HepG2 (cell line): ENCODE measurements at regions not wholly inside any gene's neighbourhood (a gene's known extent, or its start where the extent isn't known, plus 50 kb on each side); places are given as distances from the start of the nearest gene placed in this dataset.
A peak's percentile ranks its signal among the peaks of the same experiment; 100 is the strongest.

ENCODE experiments used
- ATAC-seq: fragments of 200-7000 bp; cut with Tn5 transposase; 3 replicates; pipeline ENCODE4 v1.9.1; 2020; ENCODE audit warnings: mild to moderate bottlenecking, moderate library complexity
- BruUV-seq: library from RNA; stranded (reverse); fragments of 400-500 nt; replicated peaks from 2 replicates; lab custom pipeline; 2021; lab: Mats Ljungman, UMichigan
- CTCF ChIA-PET: fragments of 300-600 bp; formaldehyde crosslinking; extraction: SDS; loops from one replicate; lab custom pipeline; 2021; ENCODE audit warnings: low total read pairs, inconsistent platforms, low intra/inter-chr PET ratio; lab: Yijun Ruan, JAX
- POLR2A ChIA-PET: fragments of 350-600 bp; sonication (Branson Sonifier 250); formaldehyde crosslinking; loops from one replicate; lab custom pipeline; 2020; ENCODE audit warnings: antibody characterized with exemption, inconsistent platforms; lab: Yijun Ruan, JAX
- DNase-seq: peaks from one replicate; pipeline ENCODE4 v3.0.0-alpha.2; 2015; ENCODE audit warnings: low spot score
- FAIRE-seq: peaks from 3 replicates; lab custom pipeline; 2011; peaks lifted over from hg19 to GRCh38; lab: Jason Lieb, UNC
- H2AFZ ChIP-seq: one replicate; pipeline ENCODE4 v1.6.1; 2011; ENCODE audit warnings: low read length, inconsistent platforms
- H3K27ac ChIP-seq: fragments of 300-600 bp; 3 replicates; pipeline ENCODE4 v1.8.0; 2011; ENCODE audit warnings: mixed run types, mild to moderate bottlenecking, mixed read lengths, low read length, inconsistent platforms; ENCODE audit not compliant: insufficient read depth; ENCODE audit errors: extremely low read length
- H3K27me3 ChIP-seq, 2 experiments: fragments of 200-600 bp in 1 of 2; 2 replicates in 1 of 2; 3 replicates in 1 of 2; pipeline versions ENCODE4 v1.6.0 to v1.8.0; 2011; ENCODE audit warnings: low read length in 2 of 2, mild to moderate bottlenecking in 2 of 2, moderate library complexity in 2 of 2, inconsistent platforms in 1 of 2; ENCODE audit not compliant: insufficient read depth in 2 of 2, control insufficient read depth in 1 of 2
- H3K36me3 ChIP-seq, 2 experiments: fragments of 200-600 bp in 1 of 2; replicated peaks in 1 of 2; 2 replicates in 1 of 2; 3 replicates in 1 of 2; pipeline versions ENCODE4 v1.5.1 to v1.8.0; 2011; ENCODE audit warnings: low read length in 2 of 2, inconsistent platforms in 1 of 2; ENCODE audit not compliant: insufficient read depth in 2 of 2, control insufficient read depth in 1 of 2
- H3K4me1 ChIP-seq: 2 replicates; pipeline ENCODE4 v1.5.1; 2012; ENCODE audit warnings: low read length, inconsistent platforms; ENCODE audit not compliant: insufficient read depth
- H3K4me2 ChIP-seq: 2 replicates; pipeline ENCODE4 v1.6.0; 2011; ENCODE audit warnings: low read depth, low read length, inconsistent platforms
- H3K4me3 ChIP-seq, 3 experiments: fragments of 200-600 bp in 1 of 3; sonication (generic), shearing (Covaris generic) in 1 of 3; replicated peaks in 1 of 3; 2 replicates each; pipeline ENCODE4 v1.5.1; 2011 to 2016; ENCODE audit warnings: low read length in 3 of 3, inconsistent platforms in 2 of 3, low read depth in 2 of 3, mild to moderate bottlenecking in 2 of 3, control low read depth in 1 of 3, mixed read lengths in 1 of 3; ENCODE audit not compliant: insufficient read depth in 1 of 3
- H3K79me2 ChIP-seq: one replicate; pipeline ENCODE4 v1.6.1; 2011; ENCODE audit warnings: low read length, inconsistent platforms; ENCODE audit not compliant: insufficient read depth
- H3K9ac ChIP-seq: 2 replicates; pipeline ENCODE4 v1.6.0; 2011; ENCODE audit warnings: mild to moderate bottlenecking, low read depth, low read length, inconsistent platforms; ENCODE audit not compliant: insufficient read depth
- H3K9me3 ChIP-seq: 2 replicates; pipeline ENCODE4 v1.5.1; 2012; ENCODE audit warnings: mild to moderate bottlenecking, low read length
- H4K20me1 ChIP-seq: 2 replicates; pipeline ENCODE4 v1.6.0; 2011; ENCODE audit warnings: inconsistent platforms, mild to moderate bottlenecking, low read length, moderate library complexity; ENCODE audit not compliant: insufficient read depth
- DNMT3B ChIP-seq: conservative IDR thresholded peaks from 2 replicates; pipeline ENCODE4 v1.6.1; 2016; ENCODE audit warnings: missing biosample characterization, control low read depth
- FOSL2 ChIP-seq: sonication (generic); formaldehyde crosslinking; IDR thresholded peaks from 2 replicates; pipeline ENCODE4 v1.4.0; 2020; ENCODE audit warnings: missing genetic modification reagents
- NBN ChIP-seq: fragments of 450-650 bp; conservative IDR thresholded peaks from 2 replicates; pipeline ENCODE4 v1.6.1; 2017
- SOX5 ChIP-seq: IDR thresholded peaks from 2 replicates; pipeline ENCODE4 v1.6.1; 2016; ENCODE audit warnings: borderline replicate concordance
- TCF7 ChIP-seq: sonication (generic); IDR thresholded peaks from 2 replicates; pipeline ENCODE4 v1.6.1; 2016; ENCODE audit warnings: antibody characterized with exemption, low read depth
- ZFYVE20 ChIP-seq: sonication (generic); formaldehyde crosslinking; IDR thresholded peaks from 2 replicates; pipeline ENCODE4 v1.8.0; 2023; ENCODE audit warnings: low read depth, mild to moderate bottlenecking, moderate library complexity, missing genetic modification reagents, borderline replicate concordance
- ZNF589 ChIP-seq: sonication (generic); formaldehyde crosslinking; conservative IDR thresholded peaks from 2 replicates; pipeline ENCODE4 v1.8.0; 2022; ENCODE audit warnings: mild to moderate bottlenecking, moderate library complexity, missing genetic modification reagents
- ZNF7 ChIP-seq: IDR thresholded peaks from 2 replicates; pipeline ENCODE4 v1.6.1; 2016; ENCODE audit warnings: missing biosample characterization, missing genetic modification reagents
- ZNF816 ChIP-seq: sonication (generic); formaldehyde crosslinking; IDR thresholded peaks from 2 replicates; pipeline ENCODE4 v1.8.0; 2022; ENCODE audit warnings: missing genetic modification reagents, mild to moderate bottlenecking, borderline replicate concordance
- WGBS: methylation state at CpG from one replicate; pipeline ENCODE4 v1.1.6; 2017; ENCODE audit warnings: low lambda C conversion rate; 5-methylcytosine and 5-hydroxymethylcytosine counted together
- in situ Hi-C: cut with HindIII; loops from 2 replicates; pipeline ENCODE4 v1.10.0; 2017; ENCODE audit warnings: low pct_unique_long_range_greater_than_20kb; ENCODE audit not compliant: extremely low pct_ligation_motif_present
- intact Hi-C: fragments of 100-400 bp; cut with micrococcal nuclease; formaldehyde crosslinking; loops from one replicate; pipeline ENCODE4 v1.10.0; 2022; ENCODE audit not compliant: unreplicated experiment
- TF ChIP-seq, protein P1 (sequence below): IDR thresholded peaks from 2 replicates; pipeline ENCODE4 v1.6.1; 2016; ENCODE audit warnings: missing compliant biosample characterization, missing genetic modification reagents, borderline replicate concordance
- TF ChIP-seq, protein P2 (sequence below): IDR thresholded peaks from 2 replicates; pipeline ENCODE4 v1.6.1; 2016; ENCODE audit warnings: low read depth, control low read depth

GRCh38 chr20:46835418-46835817 is 59.2 kb upstream of the EYA2 start:
- H4K20me1 ChIP-seq = no peaks in the 10 kb centered on the region
- no peak overlapping the region for H2AFZ ChIP-seq
- in situ Hi-C loops = no loop called here
- H3K4me1 ChIP-seq = no peaks in the 10 kb centered on the region
- ATAC-seq (no peak; the same call in 2 of the 3 replicates), DNase-seq (peak; percentile 62), FAIRE-seq (peak; percentile 50)
- 9% methylated on average over 1 of the region's 1 CpG for WGBS
- H3K27ac ChIP-seq = no peak overlapping the region
- H3K27me3 ChIP-seq = peaks cover 2 to 29% of the 10 kb centered on the region in 2 experiments; a peak in 4 of 5 replicates
- no peak overlapping the region for H3K9ac ChIP-seq
- TF ChIP-seq FOSL2 (CRISPR knock-in tag) = peak; percentile 81
- no peak for TF ChIP-seq SOX5
- TF ChIP-seq TCF7 = peak; percentile 12; the same call in 1 of the 2 replicates
- TF ChIP-seq ZNF589 (CRISPR knock-in tag) = no peak
- TF ChIP-seq, protein P1, sequence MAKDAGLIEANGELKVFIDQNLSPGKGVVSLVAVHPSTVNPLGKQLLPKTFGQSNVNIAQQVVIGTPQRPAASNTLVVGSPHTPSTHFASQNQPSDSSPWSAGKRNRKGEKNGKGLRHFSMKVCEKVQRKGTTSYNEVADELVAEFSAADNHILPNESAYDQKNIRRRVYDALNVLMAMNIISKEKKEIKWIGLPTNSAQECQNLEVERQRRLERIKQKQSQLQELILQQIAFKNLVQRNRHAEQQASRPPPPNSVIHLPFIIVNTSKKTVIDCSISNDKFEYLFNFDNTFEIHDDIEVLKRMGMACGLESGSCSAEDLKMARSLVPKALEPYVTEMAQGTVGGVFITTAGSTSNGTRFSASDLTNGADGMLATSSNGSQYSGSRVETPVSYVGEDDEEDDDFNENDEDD (CRISPR knock-in tag) = peak; percentile 36; the same call in 1 of the 2 replicates
- TF ChIP-seq DNMT3B (CRISPR knock-in tag) = 0 out of 2 replicates have a peak, but pooled peaks have one; percentile 52
- no peak for TF ChIP-seq ZNF7
- H3K36me3 ChIP-seq = no peaks in the 10 kb centered on the region
- H3K79me2 ChIP-seq = no peaks in the 10 kb centered on the region
- intact Hi-C loops = no loop called here
- no peak overlapping the region for H3K4me2 ChIP-seq
- POLR2A ChIA-PET = no interaction called here
- no peaks in the 10 kb centered on the region for H3K9me3 ChIP-seq
- CTCF ChIA-PET = no interaction called here
- BruUV-seq = no TSS peak
- H3K4me3 ChIP-seq = no peak overlapping the region

DNA sequence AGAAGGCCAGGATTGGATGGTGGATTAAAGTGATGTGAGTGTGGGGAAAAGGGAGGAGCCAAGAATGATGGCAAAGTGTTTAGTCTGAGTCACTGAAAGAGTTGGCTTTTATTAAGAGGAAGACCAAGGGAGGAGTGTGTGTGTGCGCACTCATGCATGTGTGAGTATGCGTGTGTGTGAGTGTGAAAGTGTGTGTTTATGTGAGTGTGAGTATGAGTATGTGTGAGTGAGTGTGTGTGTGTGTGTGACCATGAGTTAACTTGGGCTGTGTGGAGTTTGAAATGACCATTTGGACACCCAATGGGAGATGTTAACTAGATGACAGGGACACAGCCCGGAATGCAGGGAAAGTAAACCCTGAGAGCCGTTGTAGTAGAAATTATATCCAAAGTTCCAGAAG is 57.6 kb upstream of the EYA2 start:
- no peak overlapping the region for H3K4me2 ChIP-seq
- intact Hi-C loops = no loop called here
- H3K4me3 ChIP-seq = no peak overlapping the region
- DNase-seq = no peak
- no peak overlapping the region for H3K27ac ChIP-seq
- POLR2A ChIA-PET = no interaction called here
- H3K27me3 ChIP-seq = peaks cover 2 to 24% of the 10 kb centered on the region in 2 experiments; a peak in 3 of 5 replicates
- WGBS = 63% methylated on average over 4 of the region's 4 CpGs
- no peaks in the 10 kb centered on the region for H4K20me1 ChIP-seq
- no peaks in the 10 kb centered on the region for H3K4me1 ChIP-seq
- no TSS peak for BruUV-seq
- no peaks in the 10 kb centered on the region for H3K79me2 ChIP-seq
- CTCF ChIA-PET = no interaction called here
- no peak overlapping the region for H3K9ac ChIP-seq
- H3K9me3 ChIP-seq = no peaks in the 10 kb centered on the region
- no peak for FAIRE-seq
- no peak for ATAC-seq
- H3K36me3 ChIP-seq = no peaks in the 10 kb centered on the region
- TF ChIP-seq, protein P2, sequence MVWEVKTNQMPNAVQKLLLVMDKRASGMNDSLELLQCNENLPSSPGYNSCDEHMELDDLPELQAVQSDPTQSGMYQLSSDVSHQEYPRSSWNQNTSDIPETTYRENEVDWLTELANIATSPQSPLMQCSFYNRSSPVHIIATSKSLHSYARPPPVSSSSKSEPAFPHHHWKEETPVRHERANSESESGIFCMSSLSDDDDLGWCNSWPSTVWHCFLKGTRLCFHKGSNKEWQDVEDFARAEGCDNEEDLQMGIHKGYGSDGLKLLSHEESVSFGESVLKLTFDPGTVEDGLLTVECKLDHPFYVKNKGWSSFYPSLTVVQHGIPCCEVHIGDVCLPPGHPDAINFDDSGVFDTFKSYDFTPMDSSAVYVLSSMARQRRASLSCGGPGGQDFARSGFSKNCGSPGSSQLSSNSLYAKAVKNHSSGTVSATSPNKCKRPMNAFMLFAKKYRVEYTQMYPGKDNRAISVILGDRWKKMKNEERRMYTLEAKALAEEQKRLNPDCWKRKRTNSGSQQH (CRISPR knock-in tag) = no peak
- no peak for TF ChIP-seq ZNF816 (CRISPR knock-in tag)
- TF ChIP-seq NBN = 0 out of 2 replicates have a peak, but pooled peaks have one; percentile 15
- TF ChIP-seq ZFYVE20 (CRISPR knock-in tag) = no peak
- H2AFZ ChIP-seq = no peak overlapping the region
- in situ Hi-C loops = no loop called here
